ENCODE measurements at regions not wholly inside any gene's neighbourhood (a gene's known extent, or its start where the extent isn't known, plus 50 kb on each side); places are given as distances from the start of the nearest gene placed in this dataset.

DNA sequence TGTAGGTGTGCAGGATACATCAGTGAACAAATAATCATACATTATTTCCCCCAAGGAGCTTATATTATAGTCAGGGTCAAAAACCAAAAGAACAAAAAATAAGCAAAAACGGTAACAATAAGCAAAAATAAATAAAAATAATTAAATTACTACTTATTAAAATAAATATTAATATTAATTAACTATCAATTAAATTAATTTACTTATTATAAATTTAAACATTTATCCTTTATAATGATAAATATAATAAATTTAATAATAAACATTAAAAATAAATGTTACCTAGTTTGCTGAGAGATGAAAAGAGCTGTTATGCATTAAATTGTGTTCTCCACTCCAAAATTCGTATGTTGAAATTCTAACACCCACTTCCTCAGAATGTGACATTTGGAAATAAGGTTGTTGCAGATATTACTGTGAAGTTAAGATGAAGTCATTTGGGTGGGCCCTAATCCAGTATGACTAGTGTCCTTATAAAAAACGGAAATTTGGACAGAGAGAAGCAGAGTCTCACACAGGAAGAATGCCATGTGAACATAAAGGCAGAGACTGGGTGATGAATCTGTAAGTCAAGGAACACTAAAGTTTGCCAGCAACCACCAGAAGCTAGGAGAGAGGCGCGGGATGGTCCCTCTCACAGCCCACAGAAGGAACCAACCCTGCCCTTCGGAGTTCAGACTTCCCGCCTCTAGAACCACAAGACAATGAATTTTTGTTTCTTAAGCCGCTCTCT, 67.2 kb upstream of the IBSP start:
- no peak for DNase-seq (ENCODE audit: low read depth, low spot score)
- POLR2A ChIA-PET, result no interaction called here
- H3K27ac ChIP-seq (ENCODE audit: insufficient read depth, low read depth, low read length), result no peak overlapping the region

DNA sequence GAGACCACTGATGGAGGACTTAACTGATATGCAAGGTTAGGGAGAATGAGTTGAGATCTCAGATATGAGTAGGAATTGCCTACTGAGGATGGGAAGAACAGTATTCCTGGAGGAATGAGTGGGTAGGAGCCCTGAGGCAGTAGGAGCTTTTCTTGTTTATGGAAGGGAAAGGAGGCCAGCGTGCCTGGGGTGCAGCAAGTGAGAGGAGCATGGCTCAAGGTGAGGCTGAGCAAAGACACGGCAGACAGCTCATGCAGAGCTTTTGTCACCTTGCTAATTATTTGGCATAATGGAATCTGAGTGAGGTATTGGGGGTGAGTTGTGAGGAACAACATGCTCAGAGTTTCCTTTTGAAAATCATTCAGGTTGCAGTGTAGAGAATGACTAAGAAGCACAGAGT, 65.3 kb upstream of the IBSP start:
- Histone ChIP-seq H3K4me3 (replicated peaks in 1 of 3; ENCODE audit: insufficient read depth in 1 of 3, low read depth in 1 of 3, low read length in 3 of 3) (no peak overlapping the region), H3K4me1 (ENCODE audit: control insufficient read depth, extremely low read depth, insufficient read depth, low read length) (no peaks in the 10 kb centered on the region), H3K27me3 (ENCODE audit: control insufficient read depth in 2 of 2, insufficient read depth in 2 of 2, low read length in 2 of 2) (peaks cover 0 to 2% of the 10 kb centered on the region in 2 experiments), H3K79me2 (ENCODE audit: control insufficient read depth, insufficient read depth, low read length) (no peaks in the 10 kb centered on the region), H2AFZ (ENCODE audit: low read depth, low read length) (no peak overlapping the region), H3K36me3 (ENCODE audit: control insufficient read depth in 2 of 2, extremely low read depth in 1 of 2, insufficient read depth in 2 of 2, low read length in 2 of 2) (no peaks in the 10 kb centered on the region), H3K27ac (ENCODE audit: insufficient read depth, low read depth, low read length) (no peak overlapping the region), H3K9ac (replicated peaks; ENCODE audit: extremely low read depth, insufficient read depth, low read length) (no peak overlapping the region), H4K20me1 (replicated peaks; ENCODE audit: control insufficient read depth, extremely low read depth, insufficient read depth, low read length) (no peaks in the 10 kb centered on the region), H3K9me3 (replicated peaks; ENCODE audit: control insufficient read depth, insufficient read depth, low read length) (no peaks in the 10 kb centered on the region), H3K9me1 (replicated peaks; ENCODE audit: control insufficient read depth, extremely low read depth, insufficient read depth, low read length) (no peaks in the 10 kb centered on the region), H3K4me2 (ENCODE audit: insufficient read depth, low read length) (no peak overlapping the region)
- DNase-seq (ENCODE audit: low read depth, low spot score), result no peak
- FAIRE-seq, result no peak
- POLR2A ChIA-PET, result no interaction called here
- intact Hi-C loops (cut with micrococcal nuclease), result no loop called here
- CTCF ChIA-PET, result no interaction called here
- TF ChIP-seq GATA2 (IDR thresholded peaks at IDR 0.05; ENCODE audit: insufficient read depth, insufficient read length, low read depth, low read length) (no peak), EZH2 (IDR thresholded peaks at IDR 0.05; ENCODE audit: borderline replicate concordance, low read depth, low read length, severe bottlenecking) (no peak), MYC (IDR thresholded peaks at IDR 0.05; ENCODE audit: low read depth, low read length) (no peak), POLR2AphosphoS5 (IDR thresholded peaks at IDR 0.05; ENCODE audit: insufficient read depth, low read depth, low read length) (no peak), JUN (IDR thresholded peaks at IDR 0.05; ENCODE audit: borderline replicate concordance, insufficient read depth, insufficient read length, low read depth) (no peak), POLR2A (IDR thresholded peaks at IDR 0.05; ENCODE audit: low read depth, low read length) (no peak), FOS (IDR thresholded peaks at IDR 0.05; ENCODE audit: borderline replicate concordance, insufficient read depth, low read length) (no peak)
- TF ChIP-seq, protein P1, sequence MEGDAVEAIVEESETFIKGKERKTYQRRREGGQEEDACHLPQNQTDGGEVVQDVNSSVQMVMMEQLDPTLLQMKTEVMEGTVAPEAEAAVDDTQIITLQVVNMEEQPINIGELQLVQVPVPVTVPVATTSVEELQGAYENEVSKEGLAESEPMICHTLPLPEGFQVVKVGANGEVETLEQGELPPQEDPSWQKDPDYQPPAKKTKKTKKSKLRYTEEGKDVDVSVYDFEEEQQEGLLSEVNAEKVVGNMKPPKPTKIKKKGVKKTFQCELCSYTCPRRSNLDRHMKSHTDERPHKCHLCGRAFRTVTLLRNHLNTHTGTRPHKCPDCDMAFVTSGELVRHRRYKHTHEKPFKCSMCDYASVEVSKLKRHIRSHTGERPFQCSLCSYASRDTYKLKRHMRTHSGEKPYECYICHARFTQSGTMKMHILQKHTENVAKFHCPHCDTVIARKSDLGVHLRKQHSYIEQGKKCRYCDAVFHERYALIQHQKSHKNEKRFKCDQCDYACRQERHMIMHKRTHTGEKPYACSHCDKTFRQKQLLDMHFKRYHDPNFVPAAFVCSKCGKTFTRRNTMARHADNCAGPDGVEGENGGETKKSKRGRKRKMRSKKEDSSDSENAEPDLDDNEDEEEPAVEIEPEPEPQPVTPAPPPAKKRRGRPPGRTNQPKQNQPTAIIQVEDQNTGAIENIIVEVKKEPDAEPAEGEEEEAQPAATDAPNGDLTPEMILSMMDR (IDR thresholded peaks at IDR 0.05; ENCODE audit: extremely low read depth in 1 of 2, insufficient read depth in 1 of 2, low read depth in 1 of 2, low read length in 2 of 2), result no peak
- TF ChIP-seq, protein P2, sequence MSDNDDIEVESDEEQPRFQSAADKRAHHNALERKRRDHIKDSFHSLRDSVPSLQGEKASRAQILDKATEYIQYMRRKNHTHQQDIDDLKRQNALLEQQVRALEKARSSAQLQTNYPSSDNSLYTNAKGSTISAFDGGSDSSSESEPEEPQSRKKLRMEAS (IDR thresholded peaks at IDR 0.05; ENCODE audit: insufficient read depth, insufficient read length), result no peak
- dilution Hi-C loops (cut with MboI; ENCODE audit: extremely low pct_ligation_motif_present, low sequenced_read_pairs), result no loop called here
- BruUV-seq (replicated peaks), result no TSS peak

More for the DNA sequence above, 67.2 kb upstream of the IBSP start:
- Histone ChIP-seq H4K20me1 (replicated peaks; ENCODE audit: control insufficient read depth, extremely low read depth, insufficient read depth, low read length) (no peaks in the 10 kb centered on the region), H3K9me1 (replicated peaks; ENCODE audit: control insufficient read depth, extremely low read depth, insufficient read depth, low read length) (no peaks in the 10 kb centered on the region), H3K79me2 (ENCODE audit: control insufficient read depth, insufficient read depth, low read length) (no peaks in the 10 kb centered on the region), H3K4me3 (replicated peaks in 1 of 3; ENCODE audit: insufficient read depth in 1 of 3, low read depth in 1 of 3, low read length in 3 of 3) (no peak overlapping the region), H3K9ac (replicated peaks; ENCODE audit: extremely low read depth, insufficient read depth, low read length) (no peak overlapping the region), H2AFZ (ENCODE audit: low read depth, low read length) (no peak overlapping the region), H3K9me3 (replicated peaks; ENCODE audit: control insufficient read depth, insufficient read depth, low read length) (no peaks in the 10 kb centered on the region), H3K36me3 (ENCODE audit: control insufficient read depth in 2 of 2, extremely low read depth in 1 of 2, insufficient read depth in 2 of 2, low read length in 2 of 2) (no peaks in the 10 kb centered on the region), H3K4me1 (ENCODE audit: control insufficient read depth, extremely low read depth, insufficient read depth, low read length) (no peaks in the 10 kb centered on the region), H3K4me2 (ENCODE audit: insufficient read depth, low read length) (no peak overlapping the region), H3K27me3 (ENCODE audit: control insufficient read depth in 2 of 2, insufficient read depth in 2 of 2, low read length in 2 of 2) (no peaks in the 10 kb centered on the region)
- CTCF ChIA-PET, result no interaction called here
- FAIRE-seq, result no peak
- no TSS peak for BruUV-seq (replicated peaks)
- intact Hi-C loops (cut with micrococcal nuclease), result no loop called here
- TF ChIP-seq POLR2AphosphoS5 (IDR thresholded peaks at IDR 0.05; ENCODE audit: insufficient read depth, low read depth, low read length), result no peak
- no peak for TF ChIP-seq POLR2A (IDR thresholded peaks at IDR 0.05; ENCODE audit: low read depth, low read length)
- TF ChIP-seq GATA2 (IDR thresholded peaks at IDR 0.05; ENCODE audit: insufficient read depth, insufficient read length, low read depth, low read length), result no peak
- dilution Hi-C loops (cut with MboI; ENCODE audit: extremely low pct_ligation_motif_present, low sequenced_read_pairs), result no loop called here

Measured in endothelial cell of umbilical vein (primary cell).